ENCODE measurements at regions not wholly inside any gene's neighbourhood (a gene's known extent, or its start where the extent isn't known, plus 50 kb on each side); places are given as distances from the start of the nearest gene placed in this dataset.
"Not testable (repeated sequence)": the region's sequence is repeated elsewhere in the genome, so short reads cannot be mapped to it uniquely, and the experiment has no call there.

DNA sequence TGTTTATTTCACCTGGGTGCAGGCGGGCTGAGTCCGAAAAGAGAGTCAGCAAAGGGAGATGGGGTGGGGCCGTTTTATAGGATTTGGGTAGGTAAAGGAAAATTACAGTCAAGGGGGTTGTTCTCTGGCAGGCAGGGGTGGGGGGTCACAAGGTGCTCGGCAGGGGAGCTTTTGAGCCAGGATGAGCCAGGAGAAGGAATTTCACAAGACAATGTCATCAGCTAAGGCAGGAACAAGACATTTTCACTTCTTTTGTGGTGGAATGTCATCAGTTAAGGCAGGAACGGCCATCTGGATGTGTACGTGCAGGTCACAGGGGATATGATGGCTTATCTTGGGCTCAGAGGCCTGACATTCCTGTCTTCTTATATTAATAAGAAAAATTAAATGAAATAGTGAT, 115.8 kb upstream of the KCNJ3 start:
- DNase-seq (ENCODE audit: low spot score): not testable (repeated sequence)

DNA sequence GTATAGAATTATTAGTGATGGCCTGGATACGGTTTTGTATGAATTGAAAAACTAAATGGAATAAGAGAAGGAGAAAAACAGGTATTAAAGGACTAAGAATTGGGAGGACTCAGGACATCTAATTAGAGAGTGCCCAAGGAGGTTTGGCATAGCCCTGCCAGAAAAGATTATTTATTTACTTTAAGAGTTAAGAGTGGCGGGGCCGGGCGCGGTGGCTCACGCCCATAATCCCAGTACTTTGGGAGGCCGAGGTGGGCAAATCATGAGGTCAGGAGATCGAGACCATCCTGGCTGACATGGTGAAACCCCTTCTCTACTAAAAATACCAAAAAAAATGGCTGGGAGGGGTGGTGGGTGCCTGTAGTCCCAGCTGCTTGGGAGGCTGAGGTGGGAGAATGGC, 115.2 kb upstream of the KCNJ3 start:
- DNase-seq (ENCODE audit: low spot score): not testable (repeated sequence)

DNA sequence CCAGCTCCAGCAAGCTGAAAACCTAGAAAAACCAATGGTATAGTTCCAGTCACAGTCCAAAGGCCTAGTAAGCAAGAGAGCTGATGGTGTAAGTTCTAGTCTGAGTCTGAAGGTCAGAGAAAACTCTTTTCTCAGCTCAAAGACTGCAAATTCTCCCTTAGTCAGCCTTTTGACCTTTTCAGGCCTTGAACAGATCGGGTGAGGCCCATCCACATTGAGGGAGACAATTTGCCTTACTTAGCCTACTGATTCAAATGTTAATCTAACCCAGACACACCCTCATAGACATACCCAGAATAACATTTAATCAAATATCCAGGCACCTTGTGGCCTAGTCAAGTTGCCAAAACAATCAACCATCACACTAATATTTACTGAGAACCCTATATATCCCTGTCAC, 110.8 kb upstream of the KCNJ3 start:
- no peak for DNase-seq (ENCODE audit: low spot score)

DNA sequence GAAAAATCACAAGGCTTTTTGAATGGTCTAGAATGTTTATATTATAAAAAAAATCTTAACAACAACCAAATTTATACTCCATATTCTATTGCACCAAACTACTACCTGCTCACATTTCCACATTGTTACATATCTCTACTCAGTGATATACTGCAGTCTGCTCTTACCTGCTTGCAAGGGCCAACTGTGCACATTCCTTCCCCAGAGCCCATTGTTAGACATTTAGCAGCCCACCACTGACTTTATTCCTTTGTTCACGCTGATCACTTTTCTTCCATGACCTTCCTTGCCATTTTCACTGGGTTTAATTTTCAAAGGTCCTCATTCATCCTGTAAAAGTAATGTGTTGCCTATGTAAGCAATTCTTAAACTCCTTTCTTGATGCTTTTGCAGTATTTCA, 109.7 kb upstream of the KCNJ3 start:
- no peak for DNase-seq (ENCODE audit: low spot score)

DNA sequence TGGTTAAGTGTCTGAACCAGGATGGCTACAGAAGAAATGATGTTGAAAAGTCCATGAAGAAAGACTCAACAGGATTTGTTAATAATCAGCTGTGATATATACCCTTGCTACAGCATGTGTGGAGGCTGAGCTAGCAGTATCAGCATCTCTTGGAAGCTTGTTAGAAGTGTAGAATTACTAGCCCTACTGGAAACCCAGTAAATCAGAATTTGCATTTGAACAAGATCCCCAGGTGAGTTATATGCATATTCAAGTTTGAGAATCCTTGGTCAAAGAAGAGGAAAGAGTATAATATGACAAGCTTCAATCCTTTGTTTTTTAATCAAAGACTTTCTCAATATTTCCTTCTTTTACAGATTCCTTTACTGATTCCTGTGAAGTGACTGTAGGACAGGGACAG, 109.0 kb upstream of the KCNJ3 start:
- DNase-seq (ENCODE audit: low spot score): no peak

DNA sequence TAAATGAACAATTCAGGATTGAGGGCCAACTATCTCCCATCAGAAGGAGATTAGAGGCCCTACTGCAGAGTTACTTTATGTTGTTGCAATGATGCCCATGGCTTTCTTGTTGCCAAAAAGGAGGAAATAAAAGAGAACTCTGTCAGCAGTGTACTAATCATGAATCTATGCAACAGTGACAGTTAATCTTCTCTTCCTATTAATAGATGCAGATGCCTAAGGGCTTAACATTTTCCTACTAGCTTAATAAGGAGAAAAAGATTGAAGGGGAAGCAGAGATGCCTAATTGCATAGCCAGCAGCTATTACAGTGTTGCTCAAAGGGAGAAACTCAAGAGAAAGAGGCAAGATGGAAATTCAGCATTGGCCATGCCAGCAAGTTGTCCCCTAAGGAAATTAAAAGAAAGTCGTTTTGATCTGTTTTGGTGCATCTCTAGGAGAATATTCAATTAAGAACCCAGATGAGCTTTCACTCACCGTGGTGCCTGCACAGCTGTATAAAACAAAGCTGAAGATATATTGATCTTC, 107.1 kb upstream of the KCNJ3 start:
- DNase-seq (ENCODE audit: low spot score): no peak

DNA sequence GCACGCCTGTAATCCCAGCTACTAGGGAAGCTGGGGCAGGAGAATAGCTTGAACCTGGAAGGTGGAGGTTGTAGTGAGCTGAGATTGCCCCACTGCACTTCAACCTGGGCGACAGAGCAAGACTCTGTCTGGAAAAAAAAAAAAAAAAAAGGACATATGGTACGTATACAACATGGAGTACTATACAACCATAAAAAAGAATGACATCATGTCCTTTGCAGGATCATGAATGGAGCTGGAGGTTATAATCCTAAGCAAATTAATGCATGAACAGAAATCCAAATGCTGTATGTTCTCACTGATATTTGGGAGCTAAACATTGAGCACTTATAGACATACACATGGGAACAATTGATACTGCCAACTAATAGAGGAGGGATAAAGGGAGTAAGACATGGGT, 99.3 kb upstream of the KCNJ3 start:
- DNase-seq (ENCODE audit: low spot score): no peak

DNA sequence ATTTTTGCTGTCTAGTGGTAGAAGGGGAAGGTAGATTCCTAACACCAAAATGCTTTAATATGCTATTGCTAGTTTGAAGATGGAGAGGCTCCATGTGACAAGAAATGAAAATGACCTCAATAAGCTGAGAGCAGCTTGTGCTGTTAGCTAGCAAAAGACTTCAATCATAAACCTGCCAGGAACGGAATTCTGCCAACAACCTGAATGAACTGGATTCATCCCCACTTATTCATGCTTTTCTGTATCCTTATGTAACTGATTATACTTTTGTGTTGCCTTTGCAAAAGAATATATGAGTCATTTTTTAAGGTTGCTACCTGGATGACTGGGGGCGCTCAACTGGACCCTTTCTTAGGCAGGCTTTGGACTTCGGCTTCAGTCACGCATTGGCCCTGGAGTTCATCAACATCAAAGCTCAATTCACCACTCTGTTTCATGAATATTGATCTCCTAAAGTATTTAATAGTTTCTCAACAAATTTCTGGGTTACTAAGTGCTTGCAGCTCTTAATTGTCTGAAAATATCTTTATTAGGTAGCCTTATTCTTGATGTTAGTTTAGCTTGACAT, 97.5 kb upstream of the KCNJ3 start:
- DNase-seq (ENCODE audit: low spot score): no peak

DNA sequence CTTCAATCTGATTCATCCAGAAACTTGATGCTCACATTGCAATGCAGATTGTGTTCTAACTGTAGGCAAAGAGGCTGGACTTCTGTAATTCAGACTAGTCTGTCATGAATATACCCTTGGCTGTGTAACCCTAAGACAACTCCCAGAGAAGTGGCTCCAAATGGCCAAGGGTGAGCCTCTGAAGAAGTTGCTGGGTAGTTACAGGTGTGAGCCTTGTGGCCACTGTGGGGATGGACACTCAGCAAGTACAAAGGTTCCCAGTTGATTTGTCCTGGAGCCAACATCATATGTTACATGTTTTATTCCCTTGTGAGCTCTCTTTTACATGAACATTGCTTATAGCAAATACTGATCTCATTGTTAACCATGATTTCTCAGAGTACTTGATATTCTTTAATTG, 94.8 kb upstream of the KCNJ3 start:
- no peak for DNase-seq (ENCODE audit: low spot score)

DNA sequence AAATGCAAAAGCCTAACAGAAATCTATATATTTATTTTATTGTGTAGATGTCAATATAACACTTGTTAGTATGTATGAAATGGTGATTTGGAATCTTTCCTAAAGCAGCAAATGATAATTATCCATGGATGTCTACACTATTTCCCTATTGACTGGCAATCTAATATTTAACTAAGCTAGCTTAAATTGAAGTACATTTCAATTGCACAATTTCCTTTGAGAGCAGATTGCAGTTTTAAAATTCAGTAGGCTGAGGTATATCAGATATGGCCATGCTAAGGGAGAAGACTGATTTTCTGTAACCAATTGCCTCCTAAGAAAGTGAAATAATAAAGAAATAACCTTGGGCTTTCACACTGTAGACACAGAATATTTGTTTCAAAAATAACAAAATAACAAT, 90.1 kb upstream of the KCNJ3 start:
- no peak for DNase-seq (ENCODE audit: low spot score)

DNA sequence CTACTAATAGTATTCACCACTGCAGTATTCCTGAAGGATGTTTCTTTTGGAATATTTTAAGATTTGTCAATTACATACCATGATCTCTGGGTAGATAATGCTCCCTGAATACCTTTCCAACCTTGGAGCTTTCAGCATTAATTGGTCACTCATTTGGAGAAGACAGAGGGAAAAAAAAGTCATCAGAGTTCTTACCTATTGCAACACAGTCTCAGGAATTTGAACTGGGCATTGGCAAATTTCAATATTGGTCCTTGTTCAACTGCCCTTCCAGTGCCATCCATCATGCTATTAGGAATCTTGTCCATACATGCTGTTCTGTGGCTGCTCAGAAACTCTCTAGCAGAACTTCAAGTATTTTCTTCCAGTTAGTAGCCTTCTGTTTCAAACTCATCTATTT, 83.6 kb upstream of the KCNJ3 start:
- DNase-seq (ENCODE audit: low spot score): no peak

DNA sequence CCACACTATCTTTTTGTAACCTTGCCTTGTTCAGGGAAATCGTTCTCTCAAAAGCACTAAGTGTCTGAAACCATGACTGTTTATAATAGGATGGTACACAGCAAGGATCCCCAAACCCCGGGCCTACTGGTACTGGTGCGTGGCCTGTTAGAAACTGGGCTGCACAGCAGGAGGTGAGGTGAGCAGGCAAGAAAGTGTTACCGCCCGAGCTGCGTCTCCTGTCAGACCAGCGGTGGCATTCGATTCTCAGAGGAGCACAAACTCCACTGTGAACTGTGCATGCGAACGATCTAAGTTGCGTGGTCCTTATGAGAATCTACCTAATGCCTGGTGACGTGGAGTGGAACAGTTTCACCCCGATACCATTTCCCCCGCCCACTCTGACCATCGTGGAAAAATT, 81.8 kb upstream of the KCNJ3 start:
- no peak for DNase-seq (ENCODE audit: low spot score)

DNA sequence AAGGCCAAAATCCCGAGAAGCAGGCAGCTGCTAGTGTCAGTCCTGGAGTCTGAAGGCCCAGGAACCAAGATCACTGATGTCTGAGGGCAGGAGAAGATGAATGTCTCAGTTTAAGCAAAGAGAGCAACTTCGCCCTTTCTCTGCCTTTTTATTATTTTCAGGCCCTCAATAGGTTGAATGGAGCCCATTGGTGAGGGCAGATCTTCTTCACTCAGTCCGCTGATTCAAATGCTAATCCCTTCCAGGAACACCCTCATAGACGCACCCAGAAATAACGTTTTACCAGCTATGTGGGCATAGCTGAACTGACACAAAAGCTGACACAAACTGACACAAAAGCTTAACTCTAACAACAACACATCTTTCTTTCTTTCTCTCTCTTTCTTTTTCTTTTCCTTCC, 78.0 kb upstream of the KCNJ3 start:
- DNase-seq (ENCODE audit: low spot score): no peak

DNA sequence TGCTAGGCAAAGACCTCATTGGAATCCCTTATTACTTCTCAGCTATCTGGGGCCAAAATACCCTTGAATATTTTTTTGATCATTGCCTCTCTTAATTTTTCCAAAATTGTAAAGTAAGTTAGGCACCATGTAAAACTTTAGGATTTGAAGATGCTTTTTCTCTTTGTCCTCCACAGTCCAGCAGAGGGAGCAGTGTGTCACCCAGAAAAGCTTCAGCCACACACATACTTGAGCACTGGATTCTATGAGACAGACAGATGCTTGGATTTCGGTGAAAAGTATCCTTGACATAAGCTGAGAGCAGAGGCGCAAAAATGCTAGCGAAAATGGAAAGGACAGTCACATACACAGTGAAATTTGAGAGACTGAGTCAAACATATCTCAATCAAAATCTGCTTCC, 74.7 kb upstream of the KCNJ3 start:
- peak; percentile 46 for DNase-seq (ENCODE audit: low spot score)

DNA sequence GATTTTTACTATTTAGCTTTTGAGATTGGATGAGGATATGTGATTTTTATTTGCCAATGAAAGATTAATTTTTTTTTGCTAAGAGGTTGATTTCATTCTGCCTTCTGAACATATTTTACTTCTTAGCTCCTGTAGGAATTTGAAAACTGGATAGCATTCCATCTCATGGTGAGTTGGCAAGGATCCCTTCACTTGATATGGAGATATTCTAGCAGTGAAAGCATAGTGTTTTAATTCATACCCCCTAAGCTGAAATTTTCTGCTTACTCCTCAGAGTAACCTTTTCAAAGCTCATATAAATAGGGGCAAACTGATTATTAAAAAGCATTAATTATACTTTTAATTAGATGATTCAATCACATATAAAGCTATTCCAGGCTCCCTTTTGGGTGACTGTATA, 61.0 kb upstream of the KCNJ3 start:
- DNase-seq (ENCODE audit: low spot score): no peak

DNA sequence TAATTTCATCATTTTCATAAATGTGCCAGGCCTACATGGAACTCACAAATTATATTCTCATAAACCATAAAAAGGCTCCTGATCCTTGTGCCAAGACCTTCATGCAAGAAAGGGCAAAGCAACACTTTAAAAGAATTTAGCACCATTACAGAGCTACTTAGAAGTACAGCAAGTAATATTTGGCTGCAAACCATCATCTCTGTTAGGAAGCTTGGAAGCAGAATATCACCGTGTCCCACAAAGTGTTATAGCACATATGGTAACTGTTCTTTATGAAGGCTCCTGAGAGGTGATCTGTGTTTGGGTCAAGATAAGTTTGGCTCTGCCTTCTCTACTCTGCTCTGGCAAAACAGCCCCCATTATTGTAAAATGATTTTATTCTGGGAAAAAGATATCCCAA, 59.7 kb upstream of the KCNJ3 start:
- no peak for DNase-seq (ENCODE audit: low spot score)

DNA sequence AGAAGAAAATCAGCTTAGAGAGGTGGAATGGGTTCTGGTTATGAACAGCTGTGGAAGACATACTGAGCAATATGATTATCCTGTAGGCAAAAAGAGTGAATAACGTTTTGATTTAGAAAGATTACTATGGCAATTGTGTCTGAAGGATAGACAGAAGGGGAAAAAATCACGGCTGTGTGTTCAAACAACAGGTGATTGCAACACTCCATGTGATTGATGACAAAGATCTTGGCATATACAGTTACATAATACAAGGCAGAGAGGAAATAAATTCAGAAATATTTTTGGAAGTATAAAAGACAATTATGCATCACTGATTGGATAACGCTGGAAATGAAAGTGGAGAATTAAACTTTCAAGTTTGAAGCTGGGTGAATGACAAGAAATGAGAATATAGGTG, 58.5 kb upstream of the KCNJ3 start:
- no peak for DNase-seq (ENCODE audit: low spot score)

Measured in ureter (tissue), 1 donor.